Stomach (tissue), 8 donors: ENCODE measurements at regions not wholly inside any gene's neighbourhood (a gene's known extent, or its start where the extent isn't known, plus 50 kb on each side); places are given as distances from the start of the nearest gene placed in this dataset.

Experiments
- DNase-seq, 2 donors: peaks; one replicate each; pipeline versions ENCODE4 v3.0.0 to v3.0.0-alpha.2; 2013 to 2019
- H3K27ac ChIP-seq, 5 donors: fragments of 200-600 bp in 4 of 5; sonication (generic) in 4 of 5; one replicate each; pipeline ENCODE4 v1.5.1; 2013 to 2019; ENCODE audit warnings: mild to moderate bottlenecking in 1 of 5, moderate library complexity in 1 of 5
- H3K27me3 ChIP-seq, 3 donors: fragments of 200-600 bp; sonication (generic); one replicate each; pipeline ENCODE4 v1.5.1; 2017 to 2019; ENCODE audit warnings: mixed run types in 1 of 3
- H3K36me3 ChIP-seq, 4 donors: fragments of 200-600 bp; sonication (generic); 1 replicate in 3 of 4; 2 replicates in 1 of 4; pipeline ENCODE4 v1.5.1; 2016 to 2019
- H3K4me1 ChIP-seq, 4 donors: fragments of 200-600 bp; sonication (generic); one replicate each; pipeline ENCODE4 v1.5.1; 2016 to 2019
- H3K4me3 ChIP-seq, 4 donors: fragments of 200-600 bp; sonication (generic) in 3 of 4; one replicate each; pipeline ENCODE4 v1.5.1; 2016 to 2019; ENCODE audit warnings: mild to moderate bottlenecking in 1 of 4
- H3K9me3 ChIP-seq, 4 donors: fragments of 200-600 bp; sonication (generic); one replicate each; pipeline ENCODE4 v1.5.1; 2016 to 2019
- CTCF ChIP-seq, 7 experiments: fragments of 450-650 bp in 4 of 7; fragments of 200-600 bp in 3 of 7; sonication (generic) in 3 of 7; IDR thresholded peaks; one replicate each; pipeline ENCODE4 v1.5.1; 2016 to 2019; ENCODE audit warnings: antibody characterized with exemption in 7 of 7, control low read depth in 2 of 7, mild to moderate bottlenecking in 1 of 7
- EP300 ChIP-seq: sonication (generic); formaldehyde crosslinking; IDR thresholded peaks from one replicate; pipeline ENCODE4 v1.6.1; 2017; ENCODE audit warnings: antibody characterized with exemption
- POLR2A ChIP-seq, 4 donors: fragments of 450-650 bp; IDR thresholded peaks; one replicate each; pipeline ENCODE4 v1.6.1; 2016; ENCODE audit warnings: antibody characterized with exemption in 4 of 4, control low read depth in 2 of 4, mild to moderate bottlenecking in 1 of 4, moderate library complexity in 1 of 4
- POLR2AphosphoS5 ChIP-seq, 3 donors: sonication (generic); formaldehyde crosslinking; IDR thresholded peaks; one replicate each; pipeline ENCODE4 v1.6.1; 2016; ENCODE audit warnings: antibody characterized with exemption in 3 of 3
- WGBS, 5 donors: extraction: QIAGEN DNeasy Blood & Tissue Kit in 3 of 5; methylation state at CpG; one replicate each; pipeline versions ENCODE4 v1.1.5 to v1.1.7; 2013 to 2018; 5-methylcytosine and 5-hydroxymethylcytosine counted together
- intact Hi-C: fragments of 100-400 bp; cut with DNase I; formaldehyde crosslinking; loops from one replicate; pipeline ENCODE4 v1.15.1; 2023; ENCODE audit warnings: low total_unique reads
- donor health status: healthy with polysubstance abuse.
- donor health status: Bipolar disorder and iron deficiency.
- donor health status: healthy.

GRCh38 chr3:18937574-18937973 is 210.7 kb upstream of the KCNH8 start:
- intact Hi-C loops = no loop called here
- Histone ChIP-seq H3K27ac (no peak overlapping the region), H3K4me3 (no peak overlapping the region), H3K27me3 (no peaks in the 10 kb centered on the region), H3K36me3 (no peaks in the 10 kb centered on the region), H3K4me1 (no peaks in the 10 kb centered on the region), H3K9me3 (no peaks in the 10 kb centered on the region)
- no peak for DNase-seq
- TF ChIP-seq POLR2A (IDR thresholded peaks at IDR 0.05) (no peak), CTCF (IDR thresholded peaks at IDR 0.05) (no peak), POLR2AphosphoS5 (IDR thresholded peaks at IDR 0.05) (no peak), EP300 (no peak)

- no peak for TF ChIP-seq EP300
- Histone ChIP-seq H3K4me3 (no peak overlapping the region), H3K36me3 (no peaks in the 10 kb centered on the region), H3K27ac (no peak overlapping the region), H3K4me1 (no peaks in the 10 kb centered on the region), H3K9me3 (no peaks in the 10 kb centered on the region), H3K27me3 (no peaks in the 10 kb centered on the region)
- intact Hi-C loops = no loop called here
- DNase-seq = no peak
- 77 to 93% (median 86%) methylated on average over 1 of the region's 1 CpG for WGBS, 5 donors
Measured at GRCh38 chr3:18919158-18919557, 229.2 kb upstream of the KCNH8 start.

GRCh38 chr3:18917923-18918322 is 230.4 kb upstream of the KCNH8 start:
- 61 to 81% (median 70%) methylated on average over 1 of the region's 1 CpG for WGBS, 5 donors

GRCh38 chr3:18902081-18902793 is 246.1 kb upstream of the KCNH8 start:
- no peak for DNase-seq
- intact Hi-C loops = no loop called here
- Histone ChIP-seq H3K27ac (no peak overlapping the region), H3K4me3 (no peak overlapping the region), H3K36me3 (no peaks in the 10 kb centered on the region), H3K4me1 (peaks cover 0 to 5% (median 0%) of the 10 kb centered on the region in 4 donors), H3K9me3 (no peaks in the 10 kb centered on the region), H3K27me3 (no peaks in the 10 kb centered on the region)
- TF ChIP-seq EP300 (no peak), POLR2AphosphoS5 (IDR thresholded peaks at IDR 0.05) (no peak), CTCF (IDR thresholded peaks at IDR 0.05) (no peak), POLR2A (IDR thresholded peaks at IDR 0.05) (no peak)
- 79 to 86% (median 83%) methylated on average over 2 of the region's 2 CpGs for WGBS, 5 donors

More at GRCh38 chr3:18917923-18918322, 230.4 kb upstream of the KCNH8 start:
- H3K36me3 ChIP-seq = no peaks in the 10 kb centered on the region
- no peak overlapping the region for H3K27ac ChIP-seq
- no peaks in the 10 kb centered on the region for H3K4me1 ChIP-seq
- no peak for DNase-seq
- H3K9me3 ChIP-seq = no peaks in the 10 kb centered on the region
- intact Hi-C loops = no loop called here
- H3K4me3 ChIP-seq = no peak overlapping the region
- TF ChIP-seq POLR2A (IDR thresholded peaks at IDR 0.05) = no peak
- TF ChIP-seq EP300 = no peak
- TF ChIP-seq CTCF (IDR thresholded peaks at IDR 0.05) = no peak
- TF ChIP-seq POLR2AphosphoS5 (IDR thresholded peaks at IDR 0.05) = no peak
- no peaks in the 10 kb centered on the region for H3K27me3 ChIP-seq

- intact Hi-C loops = no loop called here
- 65 to 75% (median 65%) methylated on average over 2 of the region's 2 CpGs for WGBS, 5 donors
- Histone ChIP-seq H3K4me1 (peaks cover 0 to 5% (median 0%) of the 10 kb centered on the region in 4 donors), H3K36me3 (no peaks in the 10 kb centered on the region), H3K27ac (no peak overlapping the region), H3K9me3 (no peaks in the 10 kb centered on the region), H3K4me3 (no peak overlapping the region), H3K27me3 (no peaks in the 10 kb centered on the region)
- TF ChIP-seq POLR2AphosphoS5 (IDR thresholded peaks at IDR 0.05) = no peak
- TF ChIP-seq POLR2A (IDR thresholded peaks at IDR 0.05) = no peak
- no peak for TF ChIP-seq EP300
- no peak for TF ChIP-seq CTCF (IDR thresholded peaks at IDR 0.05)
- no peak for DNase-seq
Measured at GRCh38 chr3:18901571-18901970, 246.7 kb upstream of the KCNH8 start.
